GM21737 (cell line): ENCODE measurements at regions not wholly inside any gene's neighbourhood (a gene's known extent, or its start where the extent isn't known, plus 50 kb on each side); places are given as distances from the start of the nearest gene placed in this dataset.

Experiments used
- ATAC-seq: cut with Tn5 transposase; IDR thresholded peaks from one replicate; pipeline ENCODE4 v1.9.1; 2021; ENCODE audit warnings: mild to moderate bottlenecking, moderate library complexity; ENCODE audit not compliant: unreplicated experiment

GRCh38 chr14:98685725-98686124, 586.3 kb downstream of the BCL11B start:
- ATAC-seq: no peak

GRCh38 chr14:98688446-98688845, 583.6 kb downstream of the BCL11B start:
- no peak for ATAC-seq

- ATAC-seq: no peak
Observed at GRCh38 chr14:98689951-98690350, 582.0 kb downstream of the BCL11B start.

- no peak for ATAC-seq
Observed at GRCh38 chr14:98692832-98693231, 579.2 kb downstream of the BCL11B start.

GRCh38 chr14:98694541-98694940, 577.5 kb downstream of the BCL11B start:
- no peak for ATAC-seq

GRCh38 chr14:98695809-98696208, 576.2 kb downstream of the BCL11B start:
- no peak for ATAC-seq

GRCh38 chr14:98698341-98698740, 573.7 kb downstream of the BCL11B start:
- no peak for ATAC-seq

GRCh38 chr14:98700748-98701147, 571.2 kb downstream of the BCL11B start:
- no peak for ATAC-seq

- ATAC-seq: no peak
Observed at GRCh38 chr14:98701377-98701776, 570.6 kb downstream of the BCL11B start.

GRCh38 chr14:98704441-98704840, 567.6 kb downstream of the BCL11B start:
- ATAC-seq: no peak

- no peak for ATAC-seq
Observed at GRCh38 chr14:98705871-98706300, 566.1 kb downstream of the BCL11B start.

- ATAC-seq: no peak
Observed at GRCh38 chr14:98707522-98707921, 564.5 kb downstream of the BCL11B start.

GRCh38 chr14:98708555-98708954, 563.4 kb downstream of the BCL11B start:
- no peak for ATAC-seq

GRCh38 chr14:98711453-98711852, 560.5 kb downstream of the BCL11B start:
- no peak for ATAC-seq

- ATAC-seq: no peak
Observed at GRCh38 chr14:98714626-98715425, 557.2 kb downstream of the BCL11B start.

GRCh38 chr14:98716133-98716532, 555.9 kb downstream of the BCL11B start:
- no peak for ATAC-seq

GRCh38 chr14:98721061-98721460, 550.9 kb downstream of the BCL11B start:
- no peak for ATAC-seq

GRCh38 chr14:98724734-98725133, 547.3 kb downstream of the BCL11B start:
- no peak for ATAC-seq

GRCh38 chr14:98725191-98725590, 546.8 kb downstream of the BCL11B start:
- ATAC-seq: no peak

- ATAC-seq: no peak
Observed at GRCh38 chr14:98725676-98726075, 546.3 kb downstream of the BCL11B start.

GRCh38 chr14:98726585-98727405, 545.2 kb downstream of the BCL11B start:
- no peak for ATAC-seq

- ATAC-seq: no peak
Observed at GRCh38 chr14:98728024-98728423, 544.0 kb downstream of the BCL11B start.
